Astrocyte (in vitro differentiated cells and primary cell): ENCODE measurements at regions not wholly inside any gene's neighbourhood (a gene's known extent, or its start where the extent isn't known, plus 50 kb on each side); places are given as distances from the start of the nearest gene placed in this dataset.

Experiments used
- DNase-seq: peaks from one replicate; pipeline ENCODE4 v3.0.0-alpha.2; 2010; ENCODE audit warnings: low read depth
- FAIRE-seq: peaks from 2 replicates; lab custom pipeline; 2011; peaks lifted over from hg19 to GRCh38; lab: Jason Lieb, UNC
- H2AFZ ChIP-seq: 2 replicates; pipeline ENCODE4 v1.6.0; 2012; ENCODE audit warnings: low read depth, low read length, inconsistent platforms
- H3K27ac ChIP-seq: 2 replicates; pipeline ENCODE4 v1.5.1; 2011; ENCODE audit warnings: low read depth, low read length, inconsistent platforms
- H3K27me3 ChIP-seq: 2 replicates; pipeline ENCODE4 v1.6.0; 2011; ENCODE audit warnings: low read length, inconsistent platforms; ENCODE audit not compliant: insufficient read depth
- H3K36me3 ChIP-seq: 2 replicates; pipeline ENCODE4 v1.5.1; 2011; ENCODE audit warnings: low read length, inconsistent platforms; ENCODE audit not compliant: insufficient read depth
- H3K4me1 ChIP-seq: 2 replicates; pipeline ENCODE4 v1.5.1; 2011; ENCODE audit warnings: low read length, inconsistent platforms; ENCODE audit not compliant: insufficient read depth
- H3K4me2 ChIP-seq: 2 replicates; pipeline ENCODE4 v1.6.0; 2012; ENCODE audit warnings: low read length, inconsistent platforms
- H3K4me3 ChIP-seq: 2 replicates; pipeline ENCODE4 v1.5.1; 2011; ENCODE audit warnings: low read depth, mild to moderate bottlenecking, low read length, inconsistent platforms; ENCODE audit not compliant: insufficient read depth
- H3K79me2 ChIP-seq: 2 replicates; pipeline ENCODE4 v1.6.0; 2012; ENCODE audit warnings: mild to moderate bottlenecking, low read length, inconsistent platforms; ENCODE audit not compliant: insufficient read depth
- H3K9ac ChIP-seq: 2 replicates; pipeline ENCODE4 v1.6.0; 2012; ENCODE audit warnings: mild to moderate bottlenecking, low read length, inconsistent platforms
- H3K9me3 ChIP-seq: 2 replicates; pipeline ENCODE4 v1.5.1; 2012; ENCODE audit warnings: low read depth, mild to moderate bottlenecking, low read length, inconsistent platforms; ENCODE audit not compliant: insufficient read depth
- H4K20me1 ChIP-seq: 2 replicates; pipeline ENCODE4 v1.6.0; 2012; ENCODE audit warnings: low read length, inconsistent platforms; ENCODE audit not compliant: insufficient read depth
- H3K27ac Mint-ChIP-seq: one replicate; pipeline ENCODE4 v1.8.0; 2021; ENCODE audit warnings: mild to moderate bottlenecking, mixed read lengths; ENCODE audit not compliant: unreplicated experiment
- H3K27me3 Mint-ChIP-seq: one replicate; pipeline ENCODE4 v1.8.0; 2021; ENCODE audit warnings: low read depth, mixed read lengths; ENCODE audit not compliant: unreplicated experiment
- H3K36me3 Mint-ChIP-seq: one replicate; pipeline ENCODE4 v1.8.0; 2021; ENCODE audit warnings: low read depth, mixed read lengths; ENCODE audit not compliant: unreplicated experiment
- H3K4me1 Mint-ChIP-seq: one replicate; pipeline ENCODE4 v1.8.0; 2021; ENCODE audit warnings: low read depth, mixed read lengths; ENCODE audit not compliant: unreplicated experiment
- H3K4me3 Mint-ChIP-seq: one replicate; pipeline ENCODE4 v1.8.0; 2021; ENCODE audit warnings: mild to moderate bottlenecking, moderate library complexity, mixed read lengths; ENCODE audit not compliant: unreplicated experiment
- H3K9me3 Mint-ChIP-seq: one replicate; pipeline ENCODE4 v1.8.0; 2021; ENCODE audit warnings: mild to moderate bottlenecking, mixed read lengths; ENCODE audit not compliant: unreplicated experiment
- CTCF ChIP-seq: IDR thresholded peaks from 2 replicates; pipeline ENCODE4 v1.5.1; 2011; ENCODE audit warnings: low read depth, mild to moderate bottlenecking, inconsistent platforms, low read length, moderate library complexity; ENCODE audit not compliant: insufficient read depth
- EZH2 ChIP-seq: IDR thresholded peaks from 2 replicates; pipeline ENCODE4 v1.6.1; 2012; ENCODE audit warnings: mild to moderate bottlenecking, low read length, inconsistent platforms; ENCODE audit not compliant: insufficient read depth

GRCh38 chr7:32250471-32251260 is 180.5 kb upstream of the PDE1C start:
- DNase-seq: no peak
- Mint-ChIP-seq H3K36me3 (no peaks in the 10 kb centered on the region), H3K27me3 (peaks cover 13% of the 10 kb centered on the region), H3K4me3 (no peak overlapping the region), H3K27ac (no peak overlapping the region), H3K9me3 (no peaks in the 10 kb centered on the region), H3K4me1 (no peaks in the 10 kb centered on the region)
- Histone ChIP-seq H2AFZ (no peak overlapping the region), H3K36me3 (no peaks in the 10 kb centered on the region), H3K9ac (no peak overlapping the region), H3K79me2 (no peaks in the 10 kb centered on the region), H3K9me3 (no peaks in the 10 kb centered on the region), H3K27me3 (no peaks in the 10 kb centered on the region), H3K4me1 (no peaks in the 10 kb centered on the region), H3K4me3 (no peak overlapping the region), H4K20me1 (no peaks in the 10 kb centered on the region), H3K27ac (no peak overlapping the region), H3K4me2 (no peak overlapping the region)
- FAIRE-seq: no peak
- TF ChIP-seq EZH2 (no peak), CTCF (no peak)

GRCh38 chr7:32250003-32250402 is 179.8 kb upstream of the PDE1C start:
- H3K4me3 Mint-ChIP-seq: no peak overlapping the region
- H3K4me3 ChIP-seq: no peak overlapping the region
- H3K9ac ChIP-seq: no peak overlapping the region
- no peaks in the 10 kb centered on the region for H3K4me1 ChIP-seq
- H3K27ac Mint-ChIP-seq: no peak overlapping the region
- H3K27me3 ChIP-seq: no peaks in the 10 kb centered on the region
- no peaks in the 10 kb centered on the region for H3K79me2 ChIP-seq
- H3K36me3 ChIP-seq: no peaks in the 10 kb centered on the region
- H3K9me3 Mint-ChIP-seq: no peaks in the 10 kb centered on the region
- TF ChIP-seq EZH2: no peak
- TF ChIP-seq CTCF: no peak
- H3K36me3 Mint-ChIP-seq: no peaks in the 10 kb centered on the region
- no peaks in the 10 kb centered on the region for H3K4me1 Mint-ChIP-seq
- peaks cover 13% of the 10 kb centered on the region for H3K27me3 Mint-ChIP-seq
- H3K4me2 ChIP-seq: no peak overlapping the region
- no peak for DNase-seq
- no peak for FAIRE-seq
- no peak overlapping the region for H2AFZ ChIP-seq
- no peaks in the 10 kb centered on the region for H4K20me1 ChIP-seq
- H3K9me3 ChIP-seq: no peaks in the 10 kb centered on the region
- H3K27ac ChIP-seq: no peak overlapping the region

GRCh38 chr7:32248522-32248921 is 178.3 kb upstream of the PDE1C start:
- no peak for TF ChIP-seq CTCF
- H3K36me3 ChIP-seq: no peaks in the 10 kb centered on the region
- FAIRE-seq: no peak

More at GRCh38 chr7:32248522-32248921, 178.3 kb upstream of the PDE1C start:
- Histone ChIP-seq H3K27me3 (no peaks in the 10 kb centered on the region), H3K4me1 (no peaks in the 10 kb centered on the region), H3K27ac (no peak overlapping the region), H3K9me3 (no peaks in the 10 kb centered on the region), H3K79me2 (no peaks in the 10 kb centered on the region), H4K20me1 (no peaks in the 10 kb centered on the region), H3K4me2 (no peak overlapping the region), H3K4me3 (no peak overlapping the region), H3K9ac (no peak overlapping the region), H2AFZ (no peak overlapping the region)
- no peak overlapping the region for H3K27ac Mint-ChIP-seq
- no peaks in the 10 kb centered on the region for H3K9me3 Mint-ChIP-seq
- DNase-seq: no peak
- no peaks in the 10 kb centered on the region for H3K4me1 Mint-ChIP-seq
- H3K4me3 Mint-ChIP-seq: no peak overlapping the region
- H3K36me3 Mint-ChIP-seq: no peaks in the 10 kb centered on the region
- H3K27me3 Mint-ChIP-seq: peaks cover 13% of the 10 kb centered on the region
